Brain microvascular endothelial cell (primary cell): ENCODE measurements at regions not wholly inside any gene's neighbourhood (a gene's known extent, or its start where the extent isn't known, plus 50 kb on each side); places are given as distances from the start of the nearest gene placed in this dataset.
"Not testable (repeated sequence)": the region's sequence is repeated elsewhere in the genome, so short reads cannot be mapped to it uniquely, and the experiment has no call there.

Source experiments
- DNase-seq: peaks from one replicate; pipeline ENCODE4 v3.0.0-alpha.2; 2020
- H3K27ac ChIP-seq: fragments of 250-450 bp; sonication (Bioruptor Pico); 2 replicates; pipeline ENCODE4 v1.5.1; 2020; ENCODE audit warnings: mild to moderate bottlenecking, moderate library complexity
- H3K27me3 ChIP-seq: fragments of 250-450 bp; sonication (Bioruptor Pico); replicated peaks from 2 replicates; pipeline ENCODE4 v1.5.1; 2020; ENCODE audit warnings: mild to moderate bottlenecking
- H3K36me3 ChIP-seq: fragments of 250-450 bp; sonication (Bioruptor Pico); replicated peaks from 2 replicates; pipeline ENCODE4 v1.5.1; 2020; ENCODE audit warnings: mild to moderate bottlenecking
- H3K4me3 ChIP-seq: 2 replicates; pipeline ENCODE4 v1.5.1; 2011; ENCODE audit warnings: low read depth, mild to moderate bottlenecking, control low read depth, low read length, moderate library complexity
- in situ Hi-C: cut with HindIII; loops from 2 replicates; pipeline ENCODE4 v1.10.0; 2017; ENCODE audit warnings: low sequenced_read_pairs, low pct_ligation_motif_present
- TF ChIP-seq, protein P1 (sequence below): IDR thresholded peaks from 2 replicates; pipeline ENCODE4 v1.5.1; 2011; ENCODE audit warnings: low read depth, mild to moderate bottlenecking, moderate library complexity, low read length, control low read depth, inconsistent platforms; ENCODE audit errors: missing control alignments

DNA sequence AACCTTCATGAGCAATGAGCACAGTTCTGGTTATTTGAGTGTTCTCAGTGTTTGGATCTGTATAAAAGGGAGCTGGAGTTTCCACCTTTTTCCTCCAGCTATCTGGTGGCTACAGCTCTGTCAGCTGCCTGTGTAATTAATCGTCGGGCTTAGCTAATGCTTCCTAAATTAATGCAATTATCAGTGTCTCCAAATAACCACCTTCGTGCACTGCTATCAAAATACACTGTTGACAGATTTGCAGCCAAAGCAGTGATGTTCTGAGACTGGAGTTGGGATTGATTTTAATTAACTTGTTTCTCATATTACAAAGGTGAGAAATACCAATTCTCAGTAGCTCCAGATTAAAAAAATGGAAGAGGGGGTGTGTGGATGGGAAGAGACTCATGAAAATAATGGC lies 325.8 kb downstream of the CBLN1 start:
- Histone ChIP-seq H3K36me3 (no peaks in the 10 kb centered on the region), H3K27me3 (no peaks in the 10 kb centered on the region), H3K27ac (no peak overlapping the region), H3K4me3 (no peak overlapping the region)
- TF ChIP-seq, protein P1, sequence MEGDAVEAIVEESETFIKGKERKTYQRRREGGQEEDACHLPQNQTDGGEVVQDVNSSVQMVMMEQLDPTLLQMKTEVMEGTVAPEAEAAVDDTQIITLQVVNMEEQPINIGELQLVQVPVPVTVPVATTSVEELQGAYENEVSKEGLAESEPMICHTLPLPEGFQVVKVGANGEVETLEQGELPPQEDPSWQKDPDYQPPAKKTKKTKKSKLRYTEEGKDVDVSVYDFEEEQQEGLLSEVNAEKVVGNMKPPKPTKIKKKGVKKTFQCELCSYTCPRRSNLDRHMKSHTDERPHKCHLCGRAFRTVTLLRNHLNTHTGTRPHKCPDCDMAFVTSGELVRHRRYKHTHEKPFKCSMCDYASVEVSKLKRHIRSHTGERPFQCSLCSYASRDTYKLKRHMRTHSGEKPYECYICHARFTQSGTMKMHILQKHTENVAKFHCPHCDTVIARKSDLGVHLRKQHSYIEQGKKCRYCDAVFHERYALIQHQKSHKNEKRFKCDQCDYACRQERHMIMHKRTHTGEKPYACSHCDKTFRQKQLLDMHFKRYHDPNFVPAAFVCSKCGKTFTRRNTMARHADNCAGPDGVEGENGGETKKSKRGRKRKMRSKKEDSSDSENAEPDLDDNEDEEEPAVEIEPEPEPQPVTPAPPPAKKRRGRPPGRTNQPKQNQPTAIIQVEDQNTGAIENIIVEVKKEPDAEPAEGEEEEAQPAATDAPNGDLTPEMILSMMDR, result no peak
- no peak for DNase-seq
- in situ Hi-C loops, result no loop called here

DNA sequence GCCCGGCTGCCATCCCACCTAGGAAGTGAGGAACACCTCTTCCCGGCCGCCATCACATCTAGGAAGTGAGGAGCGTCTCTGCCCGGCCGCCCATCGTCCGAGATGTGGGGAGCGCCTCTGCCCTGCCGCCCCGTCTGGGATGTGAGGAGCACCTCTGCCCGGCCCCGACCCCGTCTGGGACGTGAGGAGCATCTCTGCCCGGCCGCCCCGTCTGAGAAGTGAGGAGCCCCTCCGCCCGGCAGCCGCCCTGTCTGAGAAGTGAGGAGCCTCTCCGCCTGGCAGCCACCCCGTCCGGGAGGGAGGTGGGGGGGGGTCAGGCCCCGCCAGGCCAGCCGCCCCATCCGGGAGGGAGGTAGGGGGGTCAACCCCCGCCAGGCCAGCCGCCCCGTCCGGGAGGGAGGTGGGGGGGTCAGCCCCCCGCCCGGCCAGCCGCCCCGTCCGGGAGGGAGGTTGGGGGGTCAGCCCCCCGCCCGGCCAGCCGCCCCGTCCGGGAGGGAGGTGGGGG lies 330.0 kb downstream of the CBLN1 start:
- H3K27ac ChIP-seq, in situ Hi-C loops, H3K27me3 ChIP-seq, H3K36me3 ChIP-seq, H3K4me3 ChIP-seq, DNase-seq: not testable (repeated sequence)

DNA sequence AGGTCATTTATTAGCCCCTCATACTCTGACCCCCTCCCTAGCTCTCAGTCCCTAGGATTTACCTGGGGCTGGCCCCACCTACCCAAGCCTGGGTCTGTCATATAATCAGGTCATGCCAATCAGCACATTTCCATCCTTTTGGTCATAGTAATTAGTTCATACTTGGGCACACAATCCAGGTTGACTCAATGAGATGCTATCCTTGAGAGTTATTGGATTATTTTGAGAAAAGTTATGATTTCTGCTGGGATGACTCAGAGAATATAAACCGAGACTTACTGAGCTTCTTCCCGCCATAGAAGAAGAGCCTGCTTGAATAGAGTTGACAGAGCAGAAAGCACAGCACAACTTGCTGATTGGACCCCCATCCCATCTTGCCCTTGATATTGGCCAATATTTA lies 331.5 kb downstream of the CBLN1 start:
- no peak for DNase-seq
- Histone ChIP-seq H3K27ac (no peak overlapping the region), H3K4me3 (no peak overlapping the region), H3K27me3 (no peaks in the 10 kb centered on the region), H3K36me3 (no peaks in the 10 kb centered on the region)
- TF ChIP-seq, protein P1, result no peak
- in situ Hi-C loops, result no loop called here

DNA sequence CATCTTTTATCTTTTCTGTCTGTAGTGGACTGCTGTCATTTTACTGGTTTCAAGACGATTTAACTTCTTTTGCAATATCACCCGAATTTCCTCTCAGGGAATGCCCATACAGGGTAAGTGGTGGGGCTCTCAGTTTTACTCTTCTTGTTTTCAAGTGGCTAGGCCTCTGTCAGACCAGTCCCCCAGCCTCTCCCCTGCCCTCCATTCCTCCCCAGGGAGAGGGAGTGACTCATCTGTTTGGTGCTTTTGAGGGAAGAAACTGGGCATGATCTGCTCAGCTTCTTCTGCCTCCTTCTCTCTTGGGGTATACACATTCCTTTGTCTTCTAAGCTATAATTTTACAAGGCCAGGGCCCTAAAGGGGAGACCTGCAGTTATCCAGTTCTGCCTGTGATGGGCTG lies 332.0 kb downstream of the CBLN1 start:
- in situ Hi-C loops, result no loop called here
- no peaks in the 10 kb centered on the region for H3K27me3 ChIP-seq
- no peak for DNase-seq
- H3K4me3 ChIP-seq, result no peak overlapping the region
- TF ChIP-seq, protein P1, result no peak
- H3K27ac ChIP-seq, result no peak overlapping the region
- no peaks in the 10 kb centered on the region for H3K36me3 ChIP-seq

DNA sequence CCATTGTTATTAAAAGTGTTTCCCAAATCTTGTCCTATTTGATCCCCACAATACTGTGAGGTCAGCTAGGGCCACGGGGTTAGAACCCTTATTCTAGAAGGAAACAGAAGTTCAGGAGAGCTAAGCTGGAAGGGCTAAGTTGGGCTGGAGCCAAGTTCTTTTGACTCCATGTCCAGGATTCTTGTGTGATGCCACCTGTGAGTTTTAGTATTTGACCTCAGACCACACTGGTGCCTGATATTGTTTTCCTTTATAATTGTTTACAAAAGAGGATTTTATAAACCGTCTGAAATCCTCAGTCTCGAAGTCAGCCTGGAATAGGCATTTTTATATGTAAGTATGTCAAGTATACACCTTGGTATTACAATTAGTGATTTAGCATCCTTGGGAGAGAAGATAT lies 332.7 kb downstream of the CBLN1 start:
- in situ Hi-C loops, result no loop called here
- no peak overlapping the region for H3K4me3 ChIP-seq
- H3K27me3 ChIP-seq, result no peaks in the 10 kb centered on the region
- H3K36me3 ChIP-seq, result no peaks in the 10 kb centered on the region
- no peak for DNase-seq
- TF ChIP-seq, protein P1, result no peak
- H3K27ac ChIP-seq, result no peak overlapping the region

DNA sequence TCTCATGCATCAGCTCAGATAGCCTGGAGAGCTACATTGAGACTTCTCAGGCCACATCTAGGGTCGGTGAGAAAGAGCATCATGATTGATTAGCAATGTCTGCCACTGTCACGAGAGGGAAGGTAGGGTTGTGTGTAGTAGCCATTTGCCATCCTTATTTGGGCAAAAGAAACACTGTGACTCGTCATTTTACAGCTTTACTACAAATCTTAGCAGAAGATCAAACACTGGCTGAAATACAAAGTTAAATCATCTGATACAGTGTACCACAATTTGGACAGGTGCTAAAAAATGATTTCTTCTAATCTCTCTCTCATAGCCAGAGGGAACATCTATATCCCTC lies 334.3 kb downstream of the CBLN1 start:
- in situ Hi-C loops, result no loop called here
- TF ChIP-seq, protein P1, result no peak
- Histone ChIP-seq H3K36me3 (no peaks in the 10 kb centered on the region), H3K27me3 (no peaks in the 10 kb centered on the region), H3K27ac (no peak overlapping the region), H3K4me3 (no peak overlapping the region)
- DNase-seq, result no peak
